Peyer's patch (tissue), 4 donors: ENCODE measurements at regions not wholly inside any gene's neighbourhood (a gene's known extent, or its start where the extent isn't known, plus 50 kb on each side); places are given as distances from the start of the nearest gene placed in this dataset.

Experiments used
- POLR2A ChIP-seq, 2 donors: fragments of 450-650 bp; IDR thresholded peaks; one replicate each; pipeline ENCODE4 v1.5.1; 2017; ENCODE audit warnings: antibody characterized with exemption in 2 of 2, mild to moderate bottlenecking in 2 of 2, moderate library complexity in 2 of 2
- TF ChIP-seq, protein P1 (sequence below), 6 experiments: fragments of 450-650 bp in 4 of 6; fragments of 200-600 bp in 2 of 6; sonication (generic) in 1 of 6; IDR thresholded peaks; one replicate each; pipeline ENCODE4 v1.5.1; 2017 to 2019; ENCODE audit warnings: antibody characterized with exemption in 6 of 6, mild to moderate bottlenecking in 3 of 6, moderate library complexity in 1 of 6

DNA sequence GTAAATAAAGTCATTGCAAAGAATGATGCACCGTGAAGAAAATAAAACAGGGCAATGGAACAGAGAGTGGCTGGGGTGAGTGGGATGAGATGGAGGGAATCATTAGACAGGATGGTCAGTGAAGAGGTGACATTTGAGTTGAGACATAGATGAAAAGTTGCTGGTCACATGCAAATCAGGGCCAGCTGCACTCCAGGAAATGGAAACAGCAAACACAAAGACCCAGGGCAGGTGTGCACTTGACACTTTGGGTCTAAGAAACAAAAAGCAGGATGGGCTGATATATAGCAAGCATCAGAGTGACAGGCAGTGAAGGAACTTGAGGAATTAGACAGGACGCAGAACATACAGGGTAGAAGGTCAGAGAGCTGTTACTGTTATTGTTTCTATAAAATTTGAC lies 171.5 kb upstream of the RIPOR2 start:
- no peak for TF ChIP-seq POLR2A (IDR thresholded peaks at IDR 0.05)
- TF ChIP-seq, protein P1, sequence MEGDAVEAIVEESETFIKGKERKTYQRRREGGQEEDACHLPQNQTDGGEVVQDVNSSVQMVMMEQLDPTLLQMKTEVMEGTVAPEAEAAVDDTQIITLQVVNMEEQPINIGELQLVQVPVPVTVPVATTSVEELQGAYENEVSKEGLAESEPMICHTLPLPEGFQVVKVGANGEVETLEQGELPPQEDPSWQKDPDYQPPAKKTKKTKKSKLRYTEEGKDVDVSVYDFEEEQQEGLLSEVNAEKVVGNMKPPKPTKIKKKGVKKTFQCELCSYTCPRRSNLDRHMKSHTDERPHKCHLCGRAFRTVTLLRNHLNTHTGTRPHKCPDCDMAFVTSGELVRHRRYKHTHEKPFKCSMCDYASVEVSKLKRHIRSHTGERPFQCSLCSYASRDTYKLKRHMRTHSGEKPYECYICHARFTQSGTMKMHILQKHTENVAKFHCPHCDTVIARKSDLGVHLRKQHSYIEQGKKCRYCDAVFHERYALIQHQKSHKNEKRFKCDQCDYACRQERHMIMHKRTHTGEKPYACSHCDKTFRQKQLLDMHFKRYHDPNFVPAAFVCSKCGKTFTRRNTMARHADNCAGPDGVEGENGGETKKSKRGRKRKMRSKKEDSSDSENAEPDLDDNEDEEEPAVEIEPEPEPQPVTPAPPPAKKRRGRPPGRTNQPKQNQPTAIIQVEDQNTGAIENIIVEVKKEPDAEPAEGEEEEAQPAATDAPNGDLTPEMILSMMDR (IDR thresholded peaks at IDR 0.05) = no peak
